SH-SY5Y (cell line): ENCODE measurements at regions not wholly inside any gene's neighbourhood (a gene's known extent, or its start where the extent isn't known, plus 50 kb on each side); places are given as distances from the start of the nearest gene placed in this dataset.

Experiments used
- GATA2 ChIP-seq: IDR thresholded peaks from 2 replicates; pipeline ENCODE4 v1.6.1; 2011; ENCODE audit warnings: mild to moderate bottlenecking, low read depth, low read length
- GATA3 ChIP-seq: IDR thresholded peaks from 2 replicates; pipeline ENCODE4 v1.6.1; 2011; ENCODE audit warnings: low read depth, mild to moderate bottlenecking, low read length, moderate library complexity

DNA sequence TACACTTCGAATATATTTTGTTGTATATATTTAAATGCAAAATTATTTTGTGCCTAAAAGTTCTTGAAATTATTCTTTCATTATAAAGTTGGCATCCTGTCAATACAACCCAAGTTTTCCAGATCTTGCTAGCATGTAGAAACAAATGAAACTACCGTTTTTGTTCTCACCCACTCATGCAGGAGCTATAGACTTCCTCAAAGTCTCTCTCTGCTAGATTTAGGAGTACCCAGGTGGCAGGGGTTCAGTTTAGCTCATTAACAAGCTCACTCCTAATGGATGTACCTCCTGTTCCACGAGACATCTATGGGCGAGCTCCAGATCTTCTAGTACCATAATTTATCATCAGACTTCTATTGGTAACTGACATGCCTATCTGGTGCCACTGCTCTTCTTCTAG lies 390.2 kb upstream of the POU3F1 start:
- TF ChIP-seq GATA3 (no peak), GATA2 (no peak)
